NCI-H748 (cell line): ENCODE measurements at regions not wholly inside any gene's neighbourhood (a gene's known extent, or its start where the extent isn't known, plus 50 kb on each side); places are given as distances from the start of the nearest gene placed in this dataset.

Source experiments
- DNase-seq: peaks from one replicate; lab custom pipeline; 2025; ENCODE audit not compliant: unreplicated experiment; lab: John Stamatoyannopoulos, UW

- DNase-seq = no peak
These were observed 233.2 kb upstream of the TCF4 start for GRCh38 chr18:55821219-55821618.

- no peak for DNase-seq
These were observed 231.5 kb upstream of the TCF4 start for GRCh38 chr18:55819448-55819847.

- DNase-seq = no peak
These were observed 230.3 kb upstream of the TCF4 start for GRCh38 chr18:55818284-55818683.

- DNase-seq = no peak
These were observed 223.9 kb upstream of the TCF4 start for GRCh38 chr18:55811925-55812324.

- DNase-seq = no peak
These were observed 217.7 kb upstream of the TCF4 start for GRCh38 chr18:55805666-55806065.

GRCh38 chr18:55795101-55795669, 207.2 kb upstream of the TCF4 start:
- DNase-seq = no peak

GRCh38 chr18:55794288-55795052, 206.5 kb upstream of the TCF4 start:
- DNase-seq = no peak

GRCh38 chr18:55790296-55790695, 202.3 kb upstream of the TCF4 start:
- no peak for DNase-seq

- DNase-seq = no peak
These were observed 199.6 kb upstream of the TCF4 start for GRCh38 chr18:55787536-55788073.

- DNase-seq = no peak
These were observed 198.8 kb upstream of the TCF4 start for GRCh38 chr18:55786651-55787272.

- peak; percentile 92 for DNase-seq
These were observed 195.9 kb upstream of the TCF4 start for GRCh38 chr18:55783921-55784320.

- peak; percentile 90 for DNase-seq
These were observed 193.5 kb upstream of the TCF4 start for GRCh38 chr18:55781481-55781957.

- DNase-seq = no peak
These were observed 192.6 kb upstream of the TCF4 start for GRCh38 chr18:55780586-55781071.

- peak; percentile 79 for DNase-seq
These were observed 191.9 kb upstream of the TCF4 start for GRCh38 chr18:55779691-55780585.

- peak; percentile 60 for DNase-seq
These were observed 191.0 kb upstream of the TCF4 start for GRCh38 chr18:55778788-55779690.

- DNase-seq = no peak
These were observed 189.8 kb upstream of the TCF4 start for GRCh38 chr18:55777666-55778304.

- DNase-seq = peak; percentile 15
These were observed 188.0 kb upstream of the TCF4 start for GRCh38 chr18:55775972-55776371.

GRCh38 chr18:55774505-55774904, 186.5 kb upstream of the TCF4 start:
- no peak for DNase-seq

- no peak for DNase-seq
These were observed 180.3 kb upstream of the TCF4 start for GRCh38 chr18:55768255-55768654.
